GM23338 (cell line): ENCODE measurements at regions not wholly inside any gene's neighbourhood (a gene's known extent, or its start where the extent isn't known, plus 50 kb on each side); places are given as distances from the start of the nearest gene placed in this dataset.
A peak's percentile ranks its signal among the peaks of the same experiment; 100 is the strongest.

Source experiments
- ATAC-seq: fragments of 200-7000 bp; cut with Tn5 transposase; 3 replicates; pipeline ENCODE4 v1.9.1; 2020
- DNase-seq: peaks from one replicate; pipeline ENCODE4 v3.0.0-alpha.2; 2015; ENCODE audit warnings: low spot score
- H2AFZ ChIP-seq: fragments of 200-600 bp; sonication (generic); 2 replicates; pipeline ENCODE4 v1.8.0; 2016; ENCODE audit warnings: antibody characterized with exemption, mild to moderate bottlenecking, moderate library complexity
- H3F3A ChIP-seq: fragments of 200-600 bp; sonication (generic); replicated peaks from 2 replicates; pipeline ENCODE4 v1.8.0; 2017; ENCODE audit warnings: antibody characterized with exemption, mixed run types, low read depth
- H3K27ac ChIP-seq: fragments of 200-600 bp; sonication (generic); 2 replicates; pipeline ENCODE4 v1.6.1; 2016; ENCODE audit warnings: low read depth
- H3K27me3 ChIP-seq: fragments of 200-600 bp; sonication (generic); 2 replicates; pipeline ENCODE4 v1.8.0; 2016; ENCODE audit warnings: mild to moderate bottlenecking, mixed run types, moderate library complexity; ENCODE audit not compliant: insufficient read depth
- H3K36me3 ChIP-seq: fragments of 200-600 bp; sonication (generic); 2 replicates; pipeline ENCODE4 v1.8.0; 2016; ENCODE audit warnings: mild to moderate bottlenecking; ENCODE audit not compliant: insufficient read depth
- H3K4me1 ChIP-seq: fragments of 200-600 bp; sonication (generic); 2 replicates; pipeline ENCODE4 v1.8.0; 2016; ENCODE audit warnings: mild to moderate bottlenecking, moderate library complexity; ENCODE audit not compliant: insufficient read depth
- H3K4me2 ChIP-seq: fragments of 200-600 bp; sonication (generic); 2 replicates; pipeline ENCODE4 v1.7.1; 2017; ENCODE audit warnings: mixed run types
- H3K4me3 ChIP-seq: fragments of 200-600 bp; sonication (generic); 2 replicates; pipeline ENCODE4 v1.6.1; 2016; ENCODE audit warnings: mixed run types
- H3K79me2 ChIP-seq: fragments of 200-600 bp; sonication (generic); replicated peaks from 2 replicates; pipeline ENCODE4 v1.8.0; 2017; ENCODE audit warnings: mild to moderate bottlenecking; ENCODE audit not compliant: insufficient read depth
- H3K9me2 ChIP-seq: fragments of 200-600 bp; sonication (generic); 2 replicates; pipeline ENCODE4 v1.8.0; 2017; ENCODE audit not compliant: insufficient read depth
- H4K20me1 ChIP-seq: fragments of 200-600 bp; sonication (generic); replicated peaks from 2 replicates; pipeline ENCODE4 v1.8.0; 2017; ENCODE audit warnings: mild to moderate bottlenecking; ENCODE audit not compliant: insufficient read depth
- H3K27ac Mint-ChIP-seq: 2 replicates; pipeline ENCODE4 v1.8.0; 2020; ENCODE audit warnings: inconsistent platforms, mild to moderate bottlenecking, moderate library complexity, mixed read lengths
- H3K27me3 Mint-ChIP-seq: 3 replicates; pipeline ENCODE4 v1.8.0; 2022; ENCODE audit warnings: low read depth, mild to moderate bottlenecking, moderate library complexity, mixed read lengths, inconsistent platforms; ENCODE audit not compliant: insufficient read depth, poor library complexity
- H3K36me3 Mint-ChIP-seq: 3 replicates; pipeline ENCODE4 v1.8.0; 2021; ENCODE audit warnings: low read depth, mild to moderate bottlenecking, inconsistent platforms, moderate library complexity, mixed read lengths
- H3K4me1 Mint-ChIP-seq: 3 replicates; pipeline ENCODE4 v1.8.0; 2020; ENCODE audit warnings: mild to moderate bottlenecking, inconsistent platforms, mixed read lengths
- H3K4me3 Mint-ChIP-seq: 3 replicates; pipeline ENCODE4 v1.8.0; 2021; ENCODE audit warnings: moderate library complexity, mild to moderate bottlenecking, inconsistent platforms, mixed read lengths
- H3K9me3 Mint-ChIP-seq: 3 replicates; pipeline ENCODE4 v1.8.0; 2020; ENCODE audit warnings: moderate library complexity, mild to moderate bottlenecking, inconsistent platforms, mixed read lengths
- CREB1 ChIP-seq: fragments of 250-450 bp; sonication (Bioruptor Pico); IDR thresholded peaks from 2 replicates; pipeline ENCODE4 v1.5.0; 2020; ENCODE audit warnings: low read depth, mild to moderate bottlenecking, moderate library complexity
- EZH2phosphoT487 ChIP-seq: fragments of 200-600 bp; sonication (generic); IDR thresholded peaks from one replicate; pipeline ENCODE4 v1.8.1; 2018; ENCODE audit warnings: antibody characterized with exemption; ENCODE audit not compliant: unreplicated experiment
- JUNB ChIP-seq: IDR thresholded peaks from one replicate; pipeline ENCODE4 v1.6.1; 2016; ENCODE audit warnings: antibody characterized with exemption; ENCODE audit not compliant: unreplicated experiment
- POLR2AphosphoS5 ChIP-seq: IDR thresholded peaks from 2 replicates; pipeline ENCODE4 v1.6.1; 2016; ENCODE audit warnings: antibody characterized with exemption, low read depth
- TF ChIP-seq, protein P1 (sequence below), 2 experiments: fragments of 200-600 bp in 1 of 2; sonication (generic) in 1 of 2; conservative IDR thresholded peaks; 2 replicates each; pipeline versions ENCODE4 v1.5.1 to v1.6.1; 2016 to 2017; ENCODE audit warnings: antibody characterized with exemption in 2 of 2, low read depth in 2 of 2, mild to moderate bottlenecking in 2 of 2, moderate library complexity in 1 of 2
- TF ChIP-seq, protein P2 (sequence below): IDR thresholded peaks from one replicate; pipeline ENCODE4 v1.6.1; 2018; ENCODE audit warnings: antibody characterized with exemption; ENCODE audit not compliant: unreplicated experiment

- TF ChIP-seq, protein P1, sequence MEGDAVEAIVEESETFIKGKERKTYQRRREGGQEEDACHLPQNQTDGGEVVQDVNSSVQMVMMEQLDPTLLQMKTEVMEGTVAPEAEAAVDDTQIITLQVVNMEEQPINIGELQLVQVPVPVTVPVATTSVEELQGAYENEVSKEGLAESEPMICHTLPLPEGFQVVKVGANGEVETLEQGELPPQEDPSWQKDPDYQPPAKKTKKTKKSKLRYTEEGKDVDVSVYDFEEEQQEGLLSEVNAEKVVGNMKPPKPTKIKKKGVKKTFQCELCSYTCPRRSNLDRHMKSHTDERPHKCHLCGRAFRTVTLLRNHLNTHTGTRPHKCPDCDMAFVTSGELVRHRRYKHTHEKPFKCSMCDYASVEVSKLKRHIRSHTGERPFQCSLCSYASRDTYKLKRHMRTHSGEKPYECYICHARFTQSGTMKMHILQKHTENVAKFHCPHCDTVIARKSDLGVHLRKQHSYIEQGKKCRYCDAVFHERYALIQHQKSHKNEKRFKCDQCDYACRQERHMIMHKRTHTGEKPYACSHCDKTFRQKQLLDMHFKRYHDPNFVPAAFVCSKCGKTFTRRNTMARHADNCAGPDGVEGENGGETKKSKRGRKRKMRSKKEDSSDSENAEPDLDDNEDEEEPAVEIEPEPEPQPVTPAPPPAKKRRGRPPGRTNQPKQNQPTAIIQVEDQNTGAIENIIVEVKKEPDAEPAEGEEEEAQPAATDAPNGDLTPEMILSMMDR (conservative IDR thresholded peaks at IDR 0.05; ENCODE audit: low read depth in 2 of 2) = no peak
These were observed 55.0 kb upstream of the AP1S2 start (continued) for GRCh38 chrX:15909605-15910004.

- no peak for DNase-seq
- peaks cover 16% of the 10 kb centered on the region for H3K4me1 Mint-ChIP-seq
- peak; percentile 50 for ATAC-seq
- no peaks in the 10 kb centered on the region for H3K27me3 ChIP-seq
- H3K27me3 Mint-ChIP-seq = peaks cover 3% of the 10 kb centered on the region
- no peak overlapping the region; the same call in 2 of the 3 replicates for H3K4me3 Mint-ChIP-seq
- H3K4me3 ChIP-seq = no peak overlapping the region
- TF ChIP-seq, protein P2, sequence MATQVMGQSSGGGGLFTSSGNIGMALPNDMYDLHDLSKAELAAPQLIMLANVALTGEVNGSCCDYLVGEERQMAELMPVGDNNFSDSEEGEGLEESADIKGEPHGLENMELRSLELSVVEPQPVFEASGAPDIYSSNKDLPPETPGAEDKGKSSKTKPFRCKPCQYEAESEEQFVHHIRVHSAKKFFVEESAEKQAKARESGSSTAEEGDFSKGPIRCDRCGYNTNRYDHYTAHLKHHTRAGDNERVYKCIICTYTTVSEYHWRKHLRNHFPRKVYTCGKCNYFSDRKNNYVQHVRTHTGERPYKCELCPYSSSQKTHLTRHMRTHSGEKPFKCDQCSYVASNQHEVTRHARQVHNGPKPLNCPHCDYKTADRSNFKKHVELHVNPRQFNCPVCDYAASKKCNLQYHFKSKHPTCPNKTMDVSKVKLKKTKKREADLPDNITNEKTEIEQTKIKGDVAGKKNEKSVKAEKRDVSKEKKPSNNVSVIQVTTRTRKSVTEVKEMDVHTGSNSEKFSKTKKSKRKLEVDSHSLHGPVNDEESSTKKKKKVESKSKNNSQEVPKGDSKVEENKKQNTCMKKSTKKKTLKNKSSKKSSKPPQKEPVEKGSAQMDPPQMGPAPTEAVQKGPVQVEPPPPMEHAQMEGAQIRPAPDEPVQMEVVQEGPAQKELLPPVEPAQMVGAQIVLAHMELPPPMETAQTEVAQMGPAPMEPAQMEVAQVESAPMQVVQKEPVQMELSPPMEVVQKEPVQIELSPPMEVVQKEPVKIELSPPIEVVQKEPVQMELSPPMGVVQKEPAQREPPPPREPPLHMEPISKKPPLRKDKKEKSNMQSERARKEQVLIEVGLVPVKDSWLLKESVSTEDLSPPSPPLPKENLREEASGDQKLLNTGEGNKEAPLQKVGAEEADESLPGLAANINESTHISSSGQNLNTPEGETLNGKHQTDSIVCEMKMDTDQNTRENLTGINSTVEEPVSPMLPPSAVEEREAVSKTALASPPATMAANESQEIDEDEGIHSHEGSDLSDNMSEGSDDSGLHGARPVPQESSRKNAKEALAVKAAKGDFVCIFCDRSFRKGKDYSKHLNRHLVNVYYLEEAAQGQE = no peak
- no peak for TF ChIP-seq JUNB
- TF ChIP-seq POLR2AphosphoS5 = no peak
- TF ChIP-seq EZH2phosphoT487 = no peak
- no peak for TF ChIP-seq CREB1 (CRISPR knock-in tag)
- no peaks in the 10 kb centered on the region for H3K79me2 ChIP-seq
- peak overlapping the region; percentile 95 for H3K27ac Mint-ChIP-seq
- peaks cover 3% of the 10 kb centered on the region for H3F3A ChIP-seq
- peaks cover 4% of the 10 kb centered on the region for H3K9me3 Mint-ChIP-seq
- H3K27ac ChIP-seq = peak overlapping the region; percentile 95
- no peaks in the 10 kb centered on the region for H3K36me3 ChIP-seq
- H2AFZ ChIP-seq = 0 out of 2 replicates have a peak overlapping the region, but pooled peaks have one; percentile 12
- H3K36me3 Mint-ChIP-seq = peaks cover 7% of the 10 kb centered on the region; the same call in 1 of the 3 replicates
- H3K4me2 ChIP-seq = 0 out of 2 replicates have a peak overlapping the region, but pooled peaks have one; percentile 16
- no peaks in the 10 kb centered on the region for H4K20me1 ChIP-seq
- H3K4me1 ChIP-seq = peaks cover 11% of the 10 kb centered on the region; the same call in 1 of the 2 replicates
- H3K9me2 ChIP-seq = no peaks in the 10 kb centered on the region
These were observed 54.1 kb upstream of the AP1S2 start for GRCh38 chrX:15908603-15909290.
